NOMO-1 treated with dmso at 0.1 percent for 144 hours (cell line): ENCODE measurements at regions not wholly inside any gene's neighbourhood (a gene's known extent, or its start where the extent isn't known, plus 50 kb on each side); places are given as distances from the start of the nearest gene placed in this dataset.
"Not testable (repeated sequence)": the region's sequence is repeated elsewhere in the genome, so short reads cannot be mapped to it uniquely, and the experiment has no call there.

Source experiments
- DNase-seq: peaks from one replicate; lab custom pipeline; 2025; ENCODE audit not compliant: unreplicated experiment; lab: John Stamatoyannopoulos, UW

- DNase-seq: peak; percentile 85
Observed at GRCh38 chr3:124620600-124621063, 109.6 kb upstream of the UMPS start.

GRCh38 chr3:124621498-124621897 lies 108.8 kb upstream of the UMPS start:
- DNase-seq: no peak

GRCh38 chr3:124625074-124625473 lies 105.2 kb upstream of the UMPS start:
- no peak for DNase-seq

GRCh38 chr3:124627501-124627908 lies 102.7 kb upstream of the UMPS start:
- no peak for DNase-seq

- DNase-seq: no peak
Observed at GRCh38 chr3:124628863-124629262, 101.4 kb upstream of the UMPS start.

GRCh38 chr3:124629497-124629896 lies 100.8 kb upstream of the UMPS start:
- DNase-seq: no peak

- DNase-seq: no peak
Observed at GRCh38 chr3:124630960-124631359, 99.3 kb upstream of the UMPS start.

GRCh38 chr3:124631727-124632126 lies 98.5 kb upstream of the UMPS start:
- no peak for DNase-seq

GRCh38 chr3:124632566-124633140 lies 97.6 kb upstream of the UMPS start:
- DNase-seq: no peak

GRCh38 chr3:124633524-124633923 lies 96.7 kb upstream of the UMPS start:
- no peak for DNase-seq

GRCh38 chr3:124634210-124635168 lies 95.8 kb upstream of the UMPS start:
- DNase-seq: no peak

- DNase-seq: no peak
Observed at GRCh38 chr3:124635169-124635539, 95.1 kb upstream of the UMPS start.

- no peak for DNase-seq
Observed at GRCh38 chr3:124636101-124636862, 94.0 kb upstream of the UMPS start.

- no peak for DNase-seq
Observed at GRCh38 chr3:124636863-124637296, 93.4 kb upstream of the UMPS start.

- DNase-seq: peak; percentile 32
Observed at GRCh38 chr3:124639406-124640237, 90.6 kb upstream of the UMPS start.

- DNase-seq: no peak
Observed at GRCh38 chr3:124640635-124641306, 89.5 kb upstream of the UMPS start.

GRCh38 chr3:124643453-124643852 lies 86.8 kb upstream of the UMPS start:
- no peak for DNase-seq

GRCh38 chr3:124646186-124646585 lies 84.1 kb upstream of the UMPS start:
- DNase-seq: not testable (repeated sequence)

- DNase-seq: no peak
Observed at GRCh38 chr3:124648551-124648950, 81.7 kb upstream of the UMPS start.

GRCh38 chr3:124650798-124651197 lies 79.5 kb upstream of the UMPS start:
- DNase-seq: no peak
